NCI-H460 (cell line): ENCODE measurements at regions not wholly inside any gene's neighbourhood (a gene's known extent, or its start where the extent isn't known, plus 50 kb on each side); places are given as distances from the start of the nearest gene placed in this dataset.
"Not testable (repeated sequence)": the region's sequence is repeated elsewhere in the genome, so short reads cannot be mapped to it uniquely, and the experiment has no call there.

Source experiments
- DNase-seq: peaks from one replicate; pipeline ENCODE4 v3.0.0-alpha.2; 2016; ENCODE audit warnings: low read depth; ENCODE audit errors: extremely low read depth

DNA sequence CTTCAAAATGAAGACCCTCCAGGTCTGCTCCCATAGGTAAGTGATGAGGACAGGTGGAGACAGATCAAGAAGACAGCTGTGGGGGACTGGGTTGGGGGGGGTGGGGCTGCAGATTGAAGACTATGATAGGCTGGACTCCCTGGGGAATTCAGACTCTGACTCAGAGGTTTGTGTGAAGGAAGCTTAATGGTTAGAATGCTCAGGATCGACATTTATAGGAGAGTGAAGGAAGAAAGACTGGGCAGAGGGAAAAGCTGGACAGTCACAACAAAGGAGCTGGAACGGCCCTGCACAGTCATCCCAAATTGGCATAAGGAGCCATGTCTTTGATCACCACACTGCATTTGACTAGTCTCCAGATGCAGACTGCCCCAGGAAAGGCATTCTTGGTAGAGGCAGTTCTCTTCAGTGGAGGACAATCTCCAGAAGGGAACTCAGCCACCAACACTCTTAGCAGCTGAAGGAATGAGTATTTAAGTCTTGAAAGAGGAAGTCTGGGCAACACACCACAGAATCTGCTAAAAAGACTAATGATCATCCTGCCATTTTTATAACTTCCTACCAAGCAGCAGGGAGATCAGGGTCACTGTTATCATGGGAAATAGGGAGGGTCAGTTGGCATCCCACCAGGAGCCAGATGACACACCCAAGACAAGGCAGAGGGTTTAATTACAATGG is 120.0 kb upstream of the ZC3H11B start:
- DNase-seq: no peak

DNA sequence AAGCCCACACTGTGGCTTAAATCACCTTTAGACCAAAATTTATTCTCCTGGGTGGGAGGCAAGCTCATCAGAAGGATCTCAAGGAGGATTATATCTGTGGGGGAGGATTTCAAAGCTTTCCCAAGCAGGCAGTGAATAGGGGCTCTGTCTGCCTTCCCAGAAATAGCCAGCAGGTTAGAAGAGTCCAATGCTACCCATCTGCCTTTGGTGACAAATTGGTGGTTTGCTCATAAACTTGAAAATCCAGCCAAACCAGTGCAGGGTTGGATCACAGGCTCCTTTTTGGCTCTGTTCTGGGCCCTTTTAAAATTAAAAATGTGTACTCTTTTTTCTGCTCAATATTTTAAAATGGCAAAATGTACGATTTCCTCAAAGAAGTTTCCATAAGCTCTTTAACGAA is 118.9 kb upstream of the ZC3H11B start:
- no peak for DNase-seq

DNA sequence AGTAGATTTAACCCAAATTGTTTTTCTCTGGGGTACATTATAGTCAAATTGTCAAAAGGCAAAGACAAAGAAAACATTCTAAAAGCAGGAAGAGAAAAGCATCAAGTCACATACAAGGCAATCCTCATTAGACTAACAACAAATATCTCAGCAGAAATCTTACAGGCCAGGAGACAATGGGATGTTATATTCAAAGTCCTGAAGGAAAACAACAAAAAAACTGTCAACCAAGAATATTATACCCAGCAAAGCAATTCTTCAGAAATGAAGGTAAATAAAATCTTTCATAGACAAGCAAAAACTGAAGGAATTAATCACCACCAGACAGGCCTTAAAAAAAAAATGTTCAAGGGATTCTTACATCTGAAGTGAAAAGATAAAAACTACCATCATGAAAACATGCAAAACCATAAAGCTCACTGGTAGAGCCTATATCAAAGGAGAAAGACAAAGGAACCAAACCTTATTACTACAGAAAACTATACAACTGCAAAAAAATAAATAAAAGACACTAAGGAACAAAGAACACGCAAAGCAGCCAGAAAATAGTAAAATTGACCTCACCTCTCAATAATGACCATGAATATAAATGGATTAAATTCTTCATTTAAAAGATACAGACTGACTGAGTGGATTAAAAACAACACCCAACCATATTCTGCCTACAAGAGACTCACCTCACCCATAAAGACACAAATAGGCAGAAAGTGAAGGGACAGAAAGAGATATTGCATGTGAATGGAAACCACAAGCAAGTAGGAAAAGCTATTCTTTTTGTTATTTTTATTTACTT is 113.8 kb upstream of the ZC3H11B start:
- DNase-seq: no peak

DNA sequence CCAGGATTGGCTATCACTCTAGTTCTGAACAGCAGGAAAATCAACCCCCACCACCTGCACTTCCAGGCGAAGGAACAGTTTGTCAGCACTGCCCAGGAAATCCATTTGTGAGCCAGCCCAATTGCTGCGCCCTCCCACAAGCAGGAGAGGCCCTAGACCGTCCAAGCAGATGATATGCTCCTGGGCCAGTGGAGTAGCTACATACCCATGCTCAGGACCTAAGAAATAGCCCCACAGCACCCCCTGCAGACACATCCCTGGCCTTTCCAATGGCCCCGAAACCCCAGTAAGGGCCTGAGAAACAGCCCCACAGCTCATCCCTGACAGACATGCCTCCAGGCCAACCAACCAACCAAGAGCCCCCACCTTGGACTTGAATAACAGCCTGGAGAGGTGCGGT is 111.5 kb upstream of the ZC3H11B start:
- DNase-seq: no peak

DNA sequence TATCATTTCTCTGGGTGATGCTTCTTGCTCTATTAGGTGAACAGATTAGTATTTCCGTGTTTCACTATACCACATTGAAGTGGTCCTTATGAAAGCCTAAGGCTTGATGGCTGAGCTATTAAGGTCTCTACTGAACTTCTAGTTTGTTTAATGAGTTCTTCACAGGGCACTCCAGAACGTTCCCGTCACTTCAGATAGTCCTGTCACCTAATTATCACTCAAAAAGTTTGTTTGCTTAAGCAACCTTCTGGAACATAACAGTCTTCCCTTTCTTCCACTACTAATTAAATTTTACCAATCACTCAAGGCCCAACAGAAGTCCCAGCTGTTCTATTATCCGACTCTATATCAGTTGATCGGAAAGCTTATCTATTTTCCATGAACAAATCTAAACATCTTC is 104.6 kb upstream of the ZC3H11B start:
- DNase-seq: no peak

DNA sequence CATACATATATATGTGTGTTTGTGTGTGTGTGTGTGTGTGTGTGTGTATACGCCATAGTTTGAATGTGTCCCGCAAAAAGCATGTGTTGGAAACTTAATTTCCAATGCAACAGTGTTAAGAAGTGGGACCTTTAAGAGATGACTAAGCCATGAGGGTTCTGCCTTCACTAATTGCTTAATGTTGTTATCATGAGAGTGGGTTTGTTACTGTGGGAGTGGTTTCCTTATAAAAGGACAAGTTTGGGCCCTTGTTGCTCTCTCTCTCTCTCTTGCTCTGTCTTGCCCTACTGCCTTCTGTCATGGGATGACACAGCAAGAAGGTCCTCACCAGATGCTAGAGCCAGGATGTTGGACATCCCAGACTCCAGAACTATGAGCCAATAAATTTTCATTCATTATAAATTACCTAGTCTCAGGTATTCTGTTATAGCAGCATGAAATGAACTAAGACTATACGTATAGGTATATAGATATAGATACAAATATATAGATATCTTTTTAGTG is 103.8 kb upstream of the ZC3H11B start:
- no peak for DNase-seq

DNA sequence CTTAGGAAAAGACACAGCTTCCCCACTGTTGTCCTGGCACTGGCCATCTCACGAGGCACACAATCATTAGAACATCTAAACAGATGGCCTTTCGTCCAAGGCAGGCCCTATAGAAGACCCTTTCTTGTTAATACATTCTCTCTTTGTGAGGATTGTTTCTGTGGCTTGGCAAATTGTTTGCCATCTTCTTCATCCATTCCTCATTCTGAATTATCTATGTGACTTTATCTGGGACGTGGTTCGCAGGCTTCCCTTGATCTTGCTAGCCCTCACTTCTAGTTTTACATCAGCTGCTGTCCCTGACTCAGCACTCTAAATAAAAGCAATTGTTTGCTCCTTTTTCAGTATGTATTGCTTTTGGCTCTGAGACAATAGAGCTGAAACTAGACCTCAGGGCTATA is 101.1 kb upstream of the ZC3H11B start:
- no peak for DNase-seq

DNA sequence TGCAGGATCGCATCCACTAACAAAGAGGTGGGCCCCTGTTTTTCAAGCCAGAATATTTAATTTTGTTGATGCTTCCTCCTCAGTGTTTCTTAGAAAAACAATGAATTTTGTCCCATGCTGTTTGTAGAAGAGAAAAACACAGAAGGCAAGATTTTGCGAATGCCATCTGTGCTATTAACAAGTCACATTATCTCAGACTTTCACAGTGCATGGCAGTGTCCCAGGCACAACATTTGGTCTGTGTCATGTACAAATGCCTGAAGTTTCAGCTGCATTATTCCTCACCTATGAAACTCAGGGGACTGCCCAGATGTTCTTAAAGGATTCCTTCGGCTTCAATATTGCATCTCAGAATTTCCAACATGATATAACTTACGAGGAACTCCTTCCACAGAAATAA is 99.6 kb upstream of the ZC3H11B start:
- DNase-seq: no peak

DNA sequence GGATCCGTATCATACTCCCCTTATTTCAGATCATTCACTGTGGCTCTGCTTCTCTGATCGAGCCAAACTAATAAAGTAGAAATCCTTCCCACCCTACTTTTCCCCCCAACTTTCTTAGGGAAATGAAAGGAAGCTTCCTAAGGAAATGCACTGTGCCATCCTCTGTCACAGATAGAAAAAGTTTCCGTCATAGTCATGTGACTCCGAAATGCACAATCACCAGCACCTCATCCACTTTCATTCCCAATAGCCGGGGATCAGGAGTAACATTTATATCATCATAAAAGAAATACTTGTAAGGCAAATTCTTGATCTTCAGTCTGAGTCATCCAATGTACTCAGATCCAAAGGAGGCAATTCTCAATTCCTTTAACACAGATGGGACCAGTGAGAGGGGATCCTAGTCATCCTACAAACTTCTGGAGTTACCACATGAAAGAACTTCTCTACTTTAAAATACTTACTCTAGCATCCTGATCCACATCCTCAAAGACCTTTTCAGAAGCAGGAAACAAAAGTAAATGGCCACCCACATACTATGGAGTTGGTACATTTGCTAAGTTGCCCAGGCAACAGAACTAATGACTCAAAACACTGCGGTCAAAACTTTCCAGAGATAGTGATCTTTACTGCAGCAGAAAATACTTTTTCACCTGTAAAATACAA is 97.8 kb upstream of the ZC3H11B start:
- no peak for DNase-seq

DNA sequence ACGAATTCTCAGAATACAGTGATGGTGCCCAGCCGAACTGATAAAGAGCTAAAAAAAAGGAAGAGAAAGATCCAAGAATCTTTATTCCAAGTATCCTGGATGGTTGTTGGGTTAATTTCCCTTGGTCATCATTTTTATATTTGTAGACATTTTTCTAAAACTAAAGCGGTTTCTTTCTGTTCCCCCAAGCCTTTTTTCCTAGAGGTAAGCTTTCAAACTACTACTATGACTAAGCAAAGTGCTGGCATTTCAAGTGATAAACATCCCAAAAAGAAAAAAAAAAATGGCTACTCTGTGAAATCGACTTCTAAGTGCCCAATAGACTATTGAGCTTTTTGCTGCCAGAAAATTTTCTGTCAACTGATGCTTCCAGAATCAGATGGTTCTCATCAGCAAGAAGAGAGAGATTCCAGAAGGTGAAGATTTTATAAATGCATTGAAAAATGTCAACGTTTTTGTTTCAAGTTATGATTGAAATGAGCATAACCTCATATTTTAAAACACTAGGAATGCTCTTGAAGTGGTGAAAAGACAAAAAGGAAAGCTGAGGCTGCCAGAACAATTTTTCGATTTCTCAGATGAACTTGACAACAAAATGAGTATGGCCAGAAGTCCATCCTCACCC is 96.1 kb upstream of the ZC3H11B start:
- no peak for DNase-seq

DNA sequence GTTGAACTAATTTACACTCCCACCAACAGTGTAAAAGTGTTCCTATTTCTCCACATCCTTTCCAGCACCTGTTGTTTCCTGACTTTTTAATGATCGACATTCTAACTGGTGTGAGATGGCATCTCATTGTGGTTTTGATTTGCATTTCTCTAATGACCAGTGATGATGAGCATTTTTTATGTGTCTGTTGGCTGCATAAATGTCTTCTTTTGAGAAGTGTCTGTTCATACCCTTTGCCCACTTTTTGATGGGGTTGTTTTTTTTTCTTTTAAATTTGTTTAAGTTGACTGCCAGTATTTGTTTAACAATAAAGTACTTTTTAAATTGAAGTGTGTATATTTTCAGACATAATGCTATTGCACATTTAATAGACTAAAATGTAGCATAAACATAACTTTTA is 95.0 kb upstream of the ZC3H11B start:
- DNase-seq: not testable (repeated sequence)

DNA sequence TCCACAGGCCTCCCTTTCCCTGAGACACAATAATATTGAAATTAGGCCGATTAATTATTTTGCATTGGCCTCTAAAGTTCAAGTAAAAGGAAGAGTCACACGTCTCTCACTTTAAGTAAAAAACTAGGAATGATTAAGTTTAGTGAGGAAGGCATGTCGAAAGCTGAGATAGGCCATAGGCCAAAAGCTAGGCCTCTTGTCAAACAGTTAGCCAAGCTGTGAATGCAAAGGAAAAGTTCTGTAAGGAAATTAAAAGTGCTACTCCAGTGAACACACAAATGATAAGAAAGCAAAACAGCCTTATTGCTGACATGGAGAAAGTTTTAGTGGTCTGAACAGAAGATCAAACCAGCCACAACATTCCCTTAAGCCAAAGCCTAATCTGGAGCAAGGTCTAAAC is 91.4 kb upstream of the ZC3H11B start:
- not testable (repeated sequence) for DNase-seq

DNA sequence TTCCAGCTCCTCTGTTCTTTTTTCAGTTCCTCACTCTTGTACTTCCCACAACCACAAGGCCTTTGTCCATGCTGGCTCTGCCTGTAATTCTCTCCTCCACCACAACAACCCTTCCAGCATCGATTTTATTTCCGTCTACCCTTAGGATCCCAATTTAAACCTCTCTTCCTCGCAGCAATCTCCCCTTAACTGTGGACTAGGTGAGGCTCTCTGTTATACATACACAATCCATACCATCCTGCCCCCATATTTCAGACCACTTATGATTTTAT is 90.4 kb upstream of the ZC3H11B start:
- no peak for DNase-seq

DNA sequence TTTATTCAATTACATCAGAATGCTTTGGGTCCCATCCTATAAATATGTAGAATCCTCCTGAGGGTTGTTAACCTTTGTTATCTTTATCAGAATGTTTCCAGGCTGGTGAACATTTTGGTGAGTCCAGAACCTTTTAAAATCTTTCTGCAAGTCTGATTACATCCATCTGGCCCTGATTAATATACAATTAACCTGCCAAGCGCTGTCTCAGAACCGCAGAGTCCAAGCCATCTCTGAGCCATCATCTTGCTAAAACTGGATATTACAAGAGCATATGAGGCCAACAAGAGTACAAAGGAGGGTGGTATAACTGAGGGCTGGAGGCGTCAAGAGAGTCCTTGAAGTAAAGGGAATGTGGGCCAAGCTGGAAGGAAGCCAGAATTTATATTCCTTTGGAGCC is 88.6 kb upstream of the ZC3H11B start:
- DNase-seq: no peak

DNA sequence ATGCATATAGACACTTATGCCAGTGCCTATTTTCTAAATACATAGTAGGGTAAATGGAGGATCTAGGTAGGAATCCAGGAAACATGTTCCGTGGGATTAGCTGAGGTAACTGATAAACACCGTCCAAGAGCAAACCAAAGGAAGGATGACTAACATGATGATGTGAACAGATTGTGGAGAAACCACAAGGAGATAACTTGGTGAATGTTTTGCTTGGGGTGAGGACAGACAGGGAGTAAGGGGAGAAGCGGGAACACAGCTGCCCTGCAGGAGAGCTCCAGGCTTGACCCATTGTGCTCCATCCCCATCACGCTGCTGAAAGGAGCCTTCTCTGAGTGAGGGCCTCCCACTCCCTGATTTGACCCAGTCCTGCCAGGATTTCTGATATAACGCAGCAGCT is 87.0 kb upstream of the ZC3H11B start:
- DNase-seq: no peak

DNA sequence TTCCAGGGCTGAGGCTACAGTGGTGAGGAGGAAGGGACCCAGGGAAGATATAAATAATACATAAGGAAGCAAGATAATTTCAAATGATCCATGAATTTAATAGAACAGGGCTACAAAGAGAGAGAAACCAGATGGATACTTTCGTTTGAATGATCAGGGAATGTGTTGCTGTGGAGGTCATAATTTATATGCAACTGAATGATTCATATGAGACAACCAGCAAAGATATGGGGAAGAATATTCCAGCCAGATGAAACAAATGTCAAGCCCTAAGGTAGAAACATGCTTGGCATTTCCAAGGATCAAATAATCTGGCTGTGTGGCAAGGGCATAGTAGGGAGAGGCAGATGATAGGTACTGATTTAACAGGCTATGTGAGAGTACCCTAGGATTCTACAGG is 84.8 kb upstream of the ZC3H11B start:
- no peak for DNase-seq

DNA sequence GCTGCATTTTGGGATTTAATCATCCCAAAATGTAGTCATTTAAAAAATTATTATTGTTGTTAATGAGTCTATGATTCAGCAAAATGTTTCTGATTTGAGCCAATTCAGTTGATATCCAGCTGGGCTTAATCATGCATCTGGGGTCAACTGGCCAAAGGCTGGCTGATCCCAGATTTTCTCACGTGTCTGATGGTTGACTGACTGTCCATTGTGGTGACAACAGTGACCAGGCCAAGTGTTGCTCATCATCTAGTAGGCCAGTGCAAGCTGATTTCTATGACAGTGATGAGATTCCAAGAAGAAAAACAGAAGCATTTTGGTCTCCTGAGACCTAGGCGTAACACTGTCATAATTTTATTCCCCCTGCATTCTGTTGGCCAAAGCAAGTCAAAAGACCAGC is 80.1 kb upstream of the ZC3H11B start:
- DNase-seq: no peak

DNA sequence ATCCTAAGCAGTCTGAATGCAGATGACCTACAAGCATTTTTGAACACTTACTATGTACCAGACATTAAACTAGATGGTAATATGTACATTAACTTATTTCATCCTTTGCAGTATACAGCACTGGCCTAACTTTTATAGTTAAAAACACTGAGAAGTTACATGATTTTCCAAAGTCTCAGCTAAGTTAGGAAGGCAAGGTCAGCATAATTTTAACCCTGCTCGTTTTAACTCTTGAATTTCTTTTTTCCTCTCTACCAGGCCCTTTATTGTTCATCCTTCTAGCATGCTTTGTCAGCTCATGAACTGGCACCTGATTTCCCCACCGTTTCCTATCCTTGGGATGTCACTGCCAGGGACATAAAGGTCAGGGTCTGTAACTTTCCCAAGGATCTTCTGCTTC is 76.9 kb upstream of the ZC3H11B start:
- no peak for DNase-seq

DNA sequence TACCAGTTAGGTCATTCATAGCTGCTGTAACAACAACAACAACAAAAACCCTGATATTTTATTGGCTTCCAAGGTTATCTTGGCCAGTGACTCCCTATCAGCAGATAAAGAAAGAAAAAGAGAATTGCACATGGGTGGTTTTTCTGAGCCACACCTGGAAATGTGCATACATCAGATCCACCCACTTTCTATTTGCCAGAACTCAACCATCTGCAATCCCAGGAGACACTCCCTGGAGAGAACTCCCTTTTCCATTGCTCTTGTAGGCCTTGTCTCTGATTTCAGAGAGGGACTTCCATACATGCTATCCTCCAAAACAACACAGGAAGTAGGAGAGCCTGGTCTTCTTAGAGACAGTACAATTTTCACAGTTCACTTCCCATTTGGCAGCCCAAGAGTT is 74.9 kb upstream of the ZC3H11B start:
- DNase-seq: no peak

DNA sequence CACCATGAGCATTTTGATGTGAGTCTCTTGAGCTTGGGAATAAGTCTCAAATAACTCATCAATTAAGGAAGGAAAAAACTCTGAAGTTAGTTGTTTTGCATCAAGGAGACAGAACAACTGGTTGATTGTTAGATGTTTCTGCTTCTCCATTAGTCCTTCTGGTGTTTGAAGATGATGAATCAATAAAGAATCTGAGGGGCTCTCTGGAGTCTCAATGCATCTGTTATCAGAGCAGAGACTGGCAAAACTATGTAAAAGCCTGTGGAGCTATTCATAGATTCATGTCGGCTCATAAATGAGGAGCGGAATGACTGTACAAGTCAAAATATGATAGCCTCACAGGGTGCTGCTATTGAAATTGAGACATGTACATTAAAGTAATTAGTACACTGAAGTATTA is 73.3 kb upstream of the ZC3H11B start:
- DNase-seq: no peak

DNA sequence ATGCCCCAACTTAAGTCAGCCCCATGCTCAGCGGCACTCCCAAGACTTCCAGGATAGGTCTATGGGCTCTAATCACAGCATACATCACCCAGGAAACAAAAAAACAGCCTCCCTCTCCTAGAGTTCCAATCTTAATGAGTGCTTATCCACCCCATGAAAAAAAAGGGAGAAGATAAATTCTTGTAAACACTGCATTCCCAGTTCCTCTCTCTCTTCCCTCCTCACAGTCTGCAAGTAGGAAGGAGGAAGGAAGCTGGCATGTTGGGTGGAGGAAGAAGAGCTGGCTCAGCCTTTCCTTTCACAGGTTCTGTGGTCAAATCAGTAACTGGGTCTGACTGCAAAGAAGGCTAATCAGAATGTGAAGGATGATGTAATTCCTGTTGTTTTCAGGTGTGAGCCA is 69.9 kb upstream of the ZC3H11B start:
- DNase-seq: no peak

DNA sequence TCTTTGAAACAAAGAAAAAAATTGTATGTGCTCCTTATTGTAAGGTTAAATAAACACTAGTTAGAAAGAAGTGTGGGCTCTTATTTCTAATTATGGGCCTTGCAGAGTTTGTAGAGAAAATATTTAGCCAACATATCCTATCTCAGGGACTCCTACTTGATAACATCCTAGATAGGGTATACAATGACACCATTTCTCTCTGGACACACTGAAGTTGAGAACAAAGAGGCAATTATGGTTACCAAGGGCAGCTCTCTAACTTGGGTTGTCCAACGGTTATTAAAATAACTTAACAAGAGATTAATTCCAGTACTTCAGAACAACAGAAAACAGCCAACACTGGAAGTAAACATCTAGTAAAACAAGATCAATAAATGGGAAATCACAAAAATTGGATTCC is 69.0 kb upstream of the ZC3H11B start:
- DNase-seq: no peak
